ENCODE measurements at regions not wholly inside any gene's neighbourhood (a gene's known extent, or its start where the extent isn't known, plus 50 kb on each side); places are given as distances from the start of the nearest gene placed in this dataset.
"Not testable (repeated sequence)": the region's sequence is repeated elsewhere in the genome, so short reads cannot be mapped to it uniquely, and the experiment has no call there.

GRCh38 chr12:116327992-116328391 lies 50.5 kb upstream of the MED13L start:
- not testable (repeated sequence) for H3K27ac ChIP-seq (ENCODE audit: low read length); H3K27me3 ChIP-seq (ENCODE audit: control insufficient read depth, insufficient read depth, low read length); H3K9me3 ChIP-seq (replicated peaks; ENCODE audit: control insufficient read depth, low read depth, low read length); DNase-seq; H3K4me3 ChIP-seq (ENCODE audit: low read length); H3K4me1 ChIP-seq (ENCODE audit: control insufficient read depth, insufficient read depth, low read length); H3K36me3 ChIP-seq (ENCODE audit: control insufficient read depth, insufficient read depth, low read length)
- WGBS (ENCODE audit: insufficient coverage) = no CpG with 5 or more reads among the region's 3 CpGs

GRCh38 chr12:116331876-116332275 lies 54.4 kb upstream of the MED13L start:
- no peak for DNase-seq
- H3K4me3 ChIP-seq (ENCODE audit: low read length) = no peak overlapping the region
- H3K27me3 ChIP-seq (ENCODE audit: control insufficient read depth, insufficient read depth, low read length) = no peaks in the 10 kb centered on the region
- no peaks in the 10 kb centered on the region for H3K36me3 ChIP-seq (ENCODE audit: control insufficient read depth, insufficient read depth, low read length)
- 83% methylated on average over 1 of the region's 2 CpGs for WGBS (ENCODE audit: insufficient coverage)
- H3K4me1 ChIP-seq (ENCODE audit: control insufficient read depth, insufficient read depth, low read length) = no peaks in the 10 kb centered on the region
- H3K9me3 ChIP-seq (replicated peaks; ENCODE audit: control insufficient read depth, low read depth, low read length) = no peaks in the 10 kb centered on the region
- no peak overlapping the region for H3K27ac ChIP-seq (ENCODE audit: low read length)

DNA sequence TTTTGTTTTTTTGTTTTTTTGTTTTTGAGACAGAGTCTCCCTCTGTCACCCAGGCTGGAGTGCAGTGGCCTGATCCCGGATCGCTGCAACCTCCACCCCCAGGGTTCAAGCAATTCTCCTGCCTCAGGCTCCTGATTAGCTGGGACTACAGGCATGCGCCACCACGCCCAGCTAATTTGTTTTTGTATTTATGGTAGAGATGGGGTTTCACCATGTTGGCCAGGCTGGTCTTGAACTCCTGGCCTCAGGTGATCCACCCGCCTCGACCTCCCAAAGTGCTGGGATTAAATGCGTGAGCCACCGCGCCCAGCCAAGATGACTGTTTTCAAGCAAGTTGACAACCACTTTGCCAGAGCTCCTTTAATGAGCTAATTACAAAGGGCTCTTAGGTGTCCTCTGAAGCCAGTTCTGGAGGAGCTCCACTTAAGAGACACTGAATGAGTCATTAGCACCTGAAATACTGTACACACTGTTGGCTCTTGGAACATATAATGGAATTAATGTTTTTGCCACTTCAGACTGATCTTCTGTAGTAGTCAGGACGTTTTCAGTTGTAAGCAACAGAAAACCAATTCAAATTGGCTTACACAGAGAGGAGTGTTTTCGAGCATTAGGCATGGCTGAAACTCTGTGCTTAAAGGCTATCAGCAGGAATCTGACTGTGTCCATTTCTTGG lies 55.4 kb upstream of the MED13L start:
- Histone ChIP-seq H3K4me3 (ENCODE audit: low read length) (no peak overlapping the region), H3K27ac (ENCODE audit: low read length) (no peak overlapping the region), H3K36me3 (ENCODE audit: control insufficient read depth, insufficient read depth, low read length) (no peaks in the 10 kb centered on the region), H3K9me3 (replicated peaks; ENCODE audit: control insufficient read depth, low read depth, low read length) (no peaks in the 10 kb centered on the region), H3K4me1 (ENCODE audit: control insufficient read depth, insufficient read depth, low read length) (no peaks in the 10 kb centered on the region), H3K27me3 (ENCODE audit: control insufficient read depth, insufficient read depth, low read length) (no peaks in the 10 kb centered on the region)
- WGBS (ENCODE audit: insufficient coverage) = 89% methylated on average over 7 of the region's 11 CpGs
- DNase-seq = no peak

DNA sequence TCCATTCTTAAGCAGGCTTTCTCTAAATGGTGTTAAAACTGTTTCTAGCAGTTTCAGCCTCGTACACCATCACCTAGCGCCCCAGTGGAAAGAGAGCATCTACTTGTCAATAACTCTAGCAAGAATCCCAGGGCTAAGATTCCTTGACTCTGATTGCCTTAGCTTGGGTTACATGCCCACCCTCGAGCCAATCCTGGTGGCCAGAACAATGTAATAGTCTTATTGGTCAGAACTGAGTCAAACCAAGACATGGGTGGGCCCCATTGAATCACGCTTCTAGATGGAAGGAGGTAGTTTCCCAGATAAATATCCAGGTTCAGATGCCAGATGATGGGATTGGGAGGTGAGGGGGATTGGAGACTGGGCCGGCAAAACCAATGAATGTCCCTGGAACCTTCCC lies 55.9 kb upstream of the MED13L start:
- H3K4me1 ChIP-seq (ENCODE audit: control insufficient read depth, insufficient read depth, low read length) = no peaks in the 10 kb centered on the region
- H3K9me3 ChIP-seq (replicated peaks; ENCODE audit: control insufficient read depth, low read depth, low read length) = no peaks in the 10 kb centered on the region
- no peak overlapping the region for H3K27ac ChIP-seq (ENCODE audit: low read length)
- no peaks in the 10 kb centered on the region for H3K27me3 ChIP-seq (ENCODE audit: control insufficient read depth, insufficient read depth, low read length)
- no peak overlapping the region for H3K4me3 ChIP-seq (ENCODE audit: low read length)
- WGBS (ENCODE audit: insufficient coverage) = 71% methylated on average over 4 of the region's 5 CpGs
- H3K36me3 ChIP-seq (ENCODE audit: control insufficient read depth, insufficient read depth, low read length) = no peaks in the 10 kb centered on the region
- DNase-seq = no peak

DNA sequence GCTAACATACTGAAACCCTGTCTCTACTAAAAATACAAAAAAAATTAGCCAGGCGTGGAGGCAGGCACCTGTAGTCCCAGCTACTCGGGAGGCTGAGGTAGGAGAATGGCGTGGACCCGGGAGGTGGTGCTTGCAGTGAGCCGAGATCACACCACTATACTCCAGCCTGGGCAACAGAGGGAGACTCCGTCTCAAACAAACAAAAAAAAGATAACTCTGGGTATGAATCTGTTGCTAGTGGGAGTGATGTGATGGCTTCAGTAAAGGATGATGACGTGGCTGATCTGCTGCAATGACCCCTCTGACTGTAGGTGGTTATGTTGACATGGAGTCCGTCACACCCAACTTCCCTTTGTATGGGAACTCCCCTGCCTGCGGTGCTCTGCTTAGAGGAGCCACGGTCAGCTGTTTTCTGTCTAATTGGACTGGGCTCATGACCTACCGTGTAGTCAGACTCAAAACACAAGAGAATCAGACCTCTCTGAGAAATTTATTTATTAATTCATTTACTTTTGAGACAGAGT lies 59.1 kb upstream of the MED13L start:
- Histone ChIP-seq H3K9me3 (replicated peaks; ENCODE audit: control insufficient read depth, low read depth, low read length) (no peaks in the 10 kb centered on the region), H3K27ac (ENCODE audit: low read length) (no peak overlapping the region), H3K4me3 (ENCODE audit: low read length) (no peak overlapping the region), H3K27me3 (ENCODE audit: control insufficient read depth, insufficient read depth, low read length) (no peaks in the 10 kb centered on the region), H3K36me3 (ENCODE audit: control insufficient read depth, insufficient read depth, low read length) (no peaks in the 10 kb centered on the region), H3K4me1 (ENCODE audit: control insufficient read depth, insufficient read depth, low read length) (no peaks in the 10 kb centered on the region)
- DNase-seq = no peak
- WGBS (ENCODE audit: insufficient coverage) = 80% methylated on average over 2 of the region's 11 CpGs

DNA sequence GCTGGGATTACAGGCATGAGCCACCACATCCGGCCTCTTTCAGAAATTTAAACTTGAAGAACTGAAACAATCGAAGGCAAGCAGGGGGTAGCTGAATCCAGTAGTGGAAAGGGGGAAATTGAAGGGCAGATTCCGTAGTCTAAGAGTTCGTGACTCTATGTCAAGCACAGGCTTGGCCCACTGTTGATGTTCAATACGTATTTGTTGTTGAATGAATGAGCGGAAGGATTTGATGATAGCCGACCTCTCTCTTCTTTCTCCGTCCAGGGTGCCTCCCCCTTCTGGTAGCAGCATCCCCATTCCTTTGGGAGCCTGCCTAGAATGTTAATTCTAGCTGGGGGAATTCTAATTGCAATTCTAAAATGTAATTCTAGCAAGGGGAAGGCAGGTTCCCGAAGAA lies 59.8 kb upstream of the MED13L start:
- DNase-seq = no peak
- whole genome bisulfite sequencing (ENCODE audit: insufficient coverage) = 87% methylated on average over 3 of the region's 9 CpGs
- Histone ChIP-seq H3K27me3 (ENCODE audit: control insufficient read depth, insufficient read depth, low read length) (no peaks in the 10 kb centered on the region), H3K9me3 (replicated peaks; ENCODE audit: control insufficient read depth, low read depth, low read length) (peaks cover 3% of the 10 kb centered on the region), H3K4me3 (ENCODE audit: low read length) (no peak overlapping the region), H3K27ac (ENCODE audit: low read length) (no peak overlapping the region), H3K4me1 (ENCODE audit: control insufficient read depth, insufficient read depth, low read length) (no peaks in the 10 kb centered on the region), H3K36me3 (ENCODE audit: control insufficient read depth, insufficient read depth, low read length) (no peaks in the 10 kb centered on the region)

DNA sequence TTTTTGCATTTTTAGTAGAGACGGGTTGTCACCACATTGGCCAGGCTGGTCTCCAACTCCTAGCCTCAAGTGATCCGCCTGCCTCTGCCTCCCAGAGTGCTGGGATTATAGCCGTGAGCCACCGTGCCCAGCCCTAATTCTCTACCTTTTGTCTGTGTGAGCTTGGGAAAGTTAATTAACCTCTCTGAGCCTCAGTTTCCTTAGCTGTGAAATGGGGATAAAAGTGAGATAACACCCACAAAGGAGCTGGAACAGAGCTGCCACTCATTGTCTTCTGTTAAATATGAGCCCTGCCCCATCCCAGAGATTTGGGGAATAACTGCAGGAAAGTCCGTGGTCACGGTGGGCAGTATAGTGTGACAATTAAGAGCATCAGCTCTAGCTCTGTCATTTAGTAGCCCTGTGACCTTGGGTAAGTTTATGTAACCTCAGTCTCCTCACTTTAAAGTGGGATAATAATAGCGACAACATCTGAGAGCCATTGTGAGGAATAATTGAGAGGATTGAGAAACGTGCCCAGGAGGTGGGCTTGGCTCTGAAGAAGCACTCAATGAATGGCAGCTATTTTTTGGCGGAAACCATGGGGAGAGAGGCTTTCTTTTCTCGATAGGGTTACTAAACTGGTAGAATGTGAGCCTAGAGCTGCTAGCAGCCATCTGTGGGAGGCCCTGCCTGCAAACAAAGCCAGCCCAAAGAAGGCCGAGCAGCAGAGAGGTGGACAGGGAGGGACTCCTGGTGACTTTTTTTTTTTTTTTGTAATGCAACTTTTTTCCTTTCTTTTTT lies 60.8 kb upstream of the MED13L start:
- Histone ChIP-seq H3K9me3 (replicated peaks; ENCODE audit: control insufficient read depth, low read depth, low read length) (peaks cover 6% of the 10 kb centered on the region), H3K36me3 (ENCODE audit: control insufficient read depth, insufficient read depth, low read length) (no peaks in the 10 kb centered on the region), H3K4me1 (ENCODE audit: control insufficient read depth, insufficient read depth, low read length) (no peaks in the 10 kb centered on the region), H3K27me3 (ENCODE audit: control insufficient read depth, insufficient read depth, low read length) (no peaks in the 10 kb centered on the region), H3K27ac (ENCODE audit: low read length) (no peak overlapping the region), H3K4me3 (ENCODE audit: low read length) (no peak overlapping the region)
- WGBS (ENCODE audit: insufficient coverage) = 73% methylated on average over 6 of the region's 11 CpGs
- DNase-seq = no peak

DNA sequence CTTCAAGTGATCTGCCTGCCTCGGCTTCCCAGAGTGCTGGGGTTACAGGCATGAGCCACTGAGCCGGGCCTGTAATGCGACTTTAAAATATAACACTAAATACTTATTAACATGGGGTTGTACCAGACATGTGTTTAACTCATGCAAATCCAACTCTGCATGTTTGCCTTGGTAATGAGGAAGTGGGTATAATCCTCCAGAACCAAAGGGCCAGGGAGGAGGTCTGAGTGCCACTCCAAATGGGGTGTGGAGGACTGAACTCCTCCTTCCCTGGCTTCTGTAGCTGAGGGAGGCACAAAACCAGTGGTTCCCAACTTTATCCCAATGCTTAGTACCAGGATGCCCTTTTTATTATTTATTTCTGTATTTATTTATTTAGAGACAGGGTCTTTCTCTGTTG lies 61.6 kb upstream of the MED13L start:
- no peak for DNase-seq
- no peak overlapping the region for H3K27ac ChIP-seq (ENCODE audit: low read length)
- no peaks in the 10 kb centered on the region for H3K27me3 ChIP-seq (ENCODE audit: control insufficient read depth, insufficient read depth, low read length)
- H3K4me3 ChIP-seq (ENCODE audit: low read length) = no peak overlapping the region
- no CpG with 5 or more reads among the region's 3 CpGs for WGBS (ENCODE audit: insufficient coverage)
- peaks cover 6% of the 10 kb centered on the region for H3K9me3 ChIP-seq (replicated peaks; ENCODE audit: control insufficient read depth, low read depth, low read length)
- H3K4me1 ChIP-seq (ENCODE audit: control insufficient read depth, insufficient read depth, low read length) = no peaks in the 10 kb centered on the region
- H3K36me3 ChIP-seq (ENCODE audit: control insufficient read depth, insufficient read depth, low read length) = no peaks in the 10 kb centered on the region

DNA sequence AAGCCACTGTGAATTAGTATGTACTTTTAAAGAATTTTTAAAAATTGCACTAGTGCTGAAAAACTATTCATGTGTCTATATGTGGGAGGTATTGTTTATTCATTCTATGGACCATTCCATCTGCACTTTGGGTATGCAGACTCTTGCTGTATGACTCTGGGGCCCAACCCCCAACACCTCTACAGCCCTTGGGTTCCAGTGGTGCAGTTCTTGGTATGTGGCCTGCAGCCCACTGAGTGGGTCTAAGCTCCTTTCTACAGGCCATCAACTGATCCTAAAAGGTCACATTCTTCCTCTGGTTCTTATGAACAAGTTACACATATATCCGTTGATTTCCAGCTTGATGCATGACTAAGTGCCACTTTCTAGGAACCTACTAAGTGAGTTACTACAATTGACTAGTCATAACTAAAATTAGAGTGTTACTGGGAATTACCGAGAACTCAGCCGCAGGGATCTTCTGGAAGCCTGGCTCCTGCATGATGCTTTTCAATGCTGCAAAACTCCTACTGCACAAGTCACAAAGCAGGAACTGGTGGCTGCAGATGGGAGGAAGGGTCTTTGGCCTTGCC lies 62.4 kb upstream of the MED13L start:
- H3K4me1 ChIP-seq (ENCODE audit: control insufficient read depth, insufficient read depth, low read length) = no peaks in the 10 kb centered on the region
- WGBS (ENCODE audit: insufficient coverage) = no CpG with 5 or more reads among the region's 3 CpGs
- no peaks in the 10 kb centered on the region for H3K36me3 ChIP-seq (ENCODE audit: control insufficient read depth, insufficient read depth, low read length)
- DNase-seq = no peak
- H3K27me3 ChIP-seq (ENCODE audit: control insufficient read depth, insufficient read depth, low read length) = no peaks in the 10 kb centered on the region
- peaks cover 6% of the 10 kb centered on the region for H3K9me3 ChIP-seq (replicated peaks; ENCODE audit: control insufficient read depth, low read depth, low read length)
- no peak overlapping the region for H3K27ac ChIP-seq (ENCODE audit: low read length)
- H3K4me3 ChIP-seq (ENCODE audit: low read length) = no peak overlapping the region

GRCh38 chr12:116343331-116343884 lies 65.9 kb upstream of the MED13L start:
- no peak overlapping the region for H3K4me3 ChIP-seq (ENCODE audit: low read length)
- 56% methylated on average over 1 of the region's 1 CpG for WGBS (ENCODE audit: insufficient coverage)

More at GRCh38 chr12:116343331-116343884, 65.9 kb upstream of the MED13L start:
- no peaks in the 10 kb centered on the region for H3K36me3 ChIP-seq (ENCODE audit: control insufficient read depth, insufficient read depth, low read length)
- H3K4me1 ChIP-seq (ENCODE audit: control insufficient read depth, insufficient read depth, low read length) = peaks cover 3% of the 10 kb centered on the region
- no peaks in the 10 kb centered on the region for H3K27me3 ChIP-seq (ENCODE audit: control insufficient read depth, insufficient read depth, low read length)
- DNase-seq = no peak
- peaks cover 6% of the 10 kb centered on the region for H3K9me3 ChIP-seq (replicated peaks; ENCODE audit: control insufficient read depth, low read depth, low read length)
- no peak overlapping the region for H3K27ac ChIP-seq (ENCODE audit: low read length)

Measured in muscle of leg (tissue), 3 donors.